ENCODE measurements at regions not wholly inside any gene's neighbourhood (a gene's known extent, or its start where the extent isn't known, plus 50 kb on each side); places are given as distances from the start of the nearest gene placed in this dataset.

- no peak for TF ChIP-seq POLR2A (IDR thresholded peaks at IDR 0.05)
- TF ChIP-seq CTCF (IDR thresholded peaks at IDR 0.05): no peak
These were observed 1255.7 kb upstream of the ZEB2 start for GRCh38 chr2:145775591-145775990.
